ENCODE measurements at regions not wholly inside any gene's neighbourhood (a gene's known extent, or its start where the extent isn't known, plus 50 kb on each side); places are given as distances from the start of the nearest gene placed in this dataset.

DNA sequence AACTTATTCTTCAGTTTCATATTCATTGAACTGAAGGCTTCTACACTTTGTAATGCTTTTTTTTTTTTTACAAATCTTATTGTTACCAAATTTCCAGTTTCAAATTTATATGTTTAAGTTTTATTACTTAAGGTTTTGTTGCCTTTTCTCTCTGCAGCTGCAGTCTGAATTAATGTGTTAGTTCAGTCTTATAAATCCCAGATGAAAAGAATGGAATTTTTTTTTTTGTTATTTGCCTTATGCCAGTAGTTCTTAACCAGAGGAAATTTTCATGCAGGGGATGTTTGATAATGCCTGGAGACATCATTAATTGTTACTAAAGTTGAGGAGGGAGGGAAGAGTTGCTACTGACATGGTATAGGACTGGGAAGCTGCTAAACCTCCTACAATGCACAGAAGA is 367.9 kb upstream of the SPRY2 start:
- H3K27me3 ChIP-seq (replicated peaks in 1 of 4; ENCODE audit: control extremely low read depth in 1 of 4, control insufficient read depth in 3 of 4, insufficient read depth in 4 of 4, low read length in 3 of 4), result no peaks in the 10 kb centered on the region
- H3K4me1 ChIP-seq (ENCODE audit: control insufficient read depth in 2 of 2, insufficient read depth in 2 of 2, low read length in 2 of 2), result no peaks in the 10 kb centered on the region
- H3K36me3 ChIP-seq (replicated peaks in 1 of 2; ENCODE audit: control extremely low read depth in 1 of 2, control insufficient read depth in 1 of 2, extremely low read depth in 1 of 2, insufficient read depth in 2 of 2, low read length in 1 of 2), result no peaks in the 10 kb centered on the region
- Mint-ChIP-seq H3K9me3 (ENCODE audit: insufficient read depth) (peaks cover 3% of the 10 kb centered on the region), H3K27ac (no peak overlapping the region), H3K4me1 (no peaks in the 10 kb centered on the region), H3K4me3 (no peak overlapping the region), H3K27me3 (no peaks in the 10 kb centered on the region)
- TF ChIP-seq, protein P1, sequence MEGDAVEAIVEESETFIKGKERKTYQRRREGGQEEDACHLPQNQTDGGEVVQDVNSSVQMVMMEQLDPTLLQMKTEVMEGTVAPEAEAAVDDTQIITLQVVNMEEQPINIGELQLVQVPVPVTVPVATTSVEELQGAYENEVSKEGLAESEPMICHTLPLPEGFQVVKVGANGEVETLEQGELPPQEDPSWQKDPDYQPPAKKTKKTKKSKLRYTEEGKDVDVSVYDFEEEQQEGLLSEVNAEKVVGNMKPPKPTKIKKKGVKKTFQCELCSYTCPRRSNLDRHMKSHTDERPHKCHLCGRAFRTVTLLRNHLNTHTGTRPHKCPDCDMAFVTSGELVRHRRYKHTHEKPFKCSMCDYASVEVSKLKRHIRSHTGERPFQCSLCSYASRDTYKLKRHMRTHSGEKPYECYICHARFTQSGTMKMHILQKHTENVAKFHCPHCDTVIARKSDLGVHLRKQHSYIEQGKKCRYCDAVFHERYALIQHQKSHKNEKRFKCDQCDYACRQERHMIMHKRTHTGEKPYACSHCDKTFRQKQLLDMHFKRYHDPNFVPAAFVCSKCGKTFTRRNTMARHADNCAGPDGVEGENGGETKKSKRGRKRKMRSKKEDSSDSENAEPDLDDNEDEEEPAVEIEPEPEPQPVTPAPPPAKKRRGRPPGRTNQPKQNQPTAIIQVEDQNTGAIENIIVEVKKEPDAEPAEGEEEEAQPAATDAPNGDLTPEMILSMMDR (IDR thresholded peaks at IDR 0.05), result no peak
- TF ChIP-seq EZH2 (IDR thresholded peaks at IDR 0.05; ENCODE audit: borderline replicate concordance, insufficient read depth, low read depth, low read length, poor library complexity, severe bottlenecking), result no peak
- H3K4me3 ChIP-seq (ENCODE audit: control extremely low read depth in 1 of 5, extremely low read depth in 1 of 5, insufficient read depth in 1 of 5, low read depth in 2 of 5, low read length in 4 of 5), result no peak overlapping the region
- H4K20me1 ChIP-seq (ENCODE audit: control insufficient read depth, insufficient read depth, low read length, poor library complexity, severe bottlenecking), result no peaks in the 10 kb centered on the region
- H3K27ac ChIP-seq (ENCODE audit: low read length in 2 of 2), result no peak overlapping the region
- H3K4me2 ChIP-seq (replicated peaks; ENCODE audit: low read depth, low read length, poor library complexity, severe bottlenecking), result no peak overlapping the region
- no peaks in the 10 kb centered on the region for H3K79me2 ChIP-seq (ENCODE audit: control insufficient read depth, insufficient read depth, low read length)
- CTCF ChIA-PET, result no interaction called here
- DNase-seq (no peak), ATAC-seq (ENCODE audit: low read depth) (no peak)
- intact Hi-C loops (cut with micrococcal nuclease), result no loop called here
- H3K9me3 ChIP-seq (ENCODE audit: control extremely low read depth in 1 of 3, control insufficient read depth in 2 of 3, insufficient read depth in 1 of 3, low read length in 2 of 3), result peaks cover 0 to 42% (median 0%) of the 10 kb centered on the region in 3 donors
- no peak overlapping the region for H3K9ac ChIP-seq (ENCODE audit: low read length)
- no peak overlapping the region for H2AFZ ChIP-seq (ENCODE audit: insufficient read depth, low read depth, low read length, poor library complexity, severe bottlenecking)
- POLR2A ChIA-PET, result no interaction called here

DNA sequence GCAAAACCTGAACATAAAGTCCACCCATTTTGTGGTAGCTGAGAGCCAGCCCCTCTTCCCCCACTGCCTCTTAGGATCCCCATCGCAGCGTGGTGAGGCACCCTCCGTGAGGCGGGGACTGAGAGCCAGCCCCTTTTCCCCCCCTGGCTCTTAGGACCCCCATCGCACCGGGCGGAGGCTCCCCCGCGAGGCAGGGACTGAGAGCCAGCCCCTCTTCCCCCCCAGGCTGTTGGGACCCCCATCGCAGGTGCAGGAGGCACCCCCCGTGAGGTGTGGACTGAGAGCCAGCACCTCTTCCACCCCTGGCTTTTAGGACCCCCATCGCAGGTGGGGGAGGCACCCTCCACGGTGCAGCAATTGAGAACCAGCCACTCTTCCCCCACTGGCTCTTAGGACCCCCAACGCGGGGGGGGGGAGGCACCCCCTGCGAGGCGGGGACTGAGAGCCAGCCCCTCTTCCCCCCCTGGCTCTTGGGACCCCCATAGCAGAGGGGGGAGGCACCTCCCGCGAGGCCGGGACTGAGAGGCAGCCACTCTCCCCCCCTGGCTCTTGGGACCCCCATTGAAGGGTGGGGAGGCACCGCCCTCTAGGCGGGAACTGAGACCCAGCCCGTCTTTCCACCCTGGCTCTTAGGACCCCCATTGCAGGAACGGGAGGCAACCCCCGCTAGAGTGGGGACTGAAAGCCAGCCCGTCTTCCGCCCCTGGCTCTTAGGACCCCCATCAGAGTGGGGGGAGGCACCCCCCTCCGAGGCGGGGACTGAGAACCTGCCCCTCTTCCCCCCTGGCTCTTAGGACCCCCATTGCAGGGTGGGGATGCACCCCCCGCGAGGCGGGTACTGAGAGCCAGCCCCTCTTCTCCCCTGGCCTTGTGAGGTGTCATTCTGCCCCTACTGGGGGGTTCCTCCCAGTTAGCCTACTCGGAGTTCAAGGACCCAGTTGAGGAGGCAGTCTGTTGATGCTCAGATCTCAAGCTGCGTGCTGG is 366.4 kb upstream of the SPRY2 start:
- H3K9me3 ChIP-seq (ENCODE audit: control extremely low read depth in 1 of 3, control insufficient read depth in 2 of 3, insufficient read depth in 1 of 3, low read length in 2 of 3), result peaks cover 0 to 38% (median 1%) of the 10 kb centered on the region in 3 donors
- WGBS (ENCODE audit: insufficient coverage), result 93% methylated on average over 13 of the region's 34 CpGs
- peaks cover under 1% of the 10 kb centered on the region for H3K9me3 Mint-ChIP-seq (ENCODE audit: insufficient read depth)

More for the DNA sequence above, 366.4 kb upstream of the SPRY2 start:
- DNase-seq (no peak), ATAC-seq (ENCODE audit: low read depth) (no peak)
- intact Hi-C loops (cut with micrococcal nuclease), result no loop called here
- H2AFZ ChIP-seq (ENCODE audit: insufficient read depth, low read depth, low read length, poor library complexity, severe bottlenecking), result no peak overlapping the region
- no peaks in the 10 kb centered on the region for H3K79me2 ChIP-seq (ENCODE audit: control insufficient read depth, insufficient read depth, low read length)
- ChIA-PET CTCF (no interaction called here), POLR2A (no interaction called here)
- H4K20me1 ChIP-seq (ENCODE audit: control insufficient read depth, insufficient read depth, low read length, poor library complexity, severe bottlenecking), result no peaks in the 10 kb centered on the region
- no peak overlapping the region for H3K27ac ChIP-seq (ENCODE audit: low read length in 2 of 2)
- no peak overlapping the region for H3K4me3 ChIP-seq (ENCODE audit: control extremely low read depth in 1 of 5, extremely low read depth in 1 of 5, insufficient read depth in 1 of 5, low read depth in 2 of 5, low read length in 4 of 5)
- no peak overlapping the region for H3K4me3 Mint-ChIP-seq
- H3K36me3 ChIP-seq (replicated peaks in 1 of 2; ENCODE audit: control extremely low read depth in 1 of 2, control insufficient read depth in 1 of 2, extremely low read depth in 1 of 2, insufficient read depth in 2 of 2, low read length in 1 of 2), result no peaks in the 10 kb centered on the region
- no peaks in the 10 kb centered on the region for H3K27me3 ChIP-seq (replicated peaks in 1 of 4; ENCODE audit: control extremely low read depth in 1 of 4, control insufficient read depth in 3 of 4, insufficient read depth in 4 of 4, low read length in 3 of 4)
- no peak overlapping the region for H3K4me2 ChIP-seq (replicated peaks; ENCODE audit: low read depth, low read length, poor library complexity, severe bottlenecking)
- no peak overlapping the region for H3K27ac Mint-ChIP-seq
- TF ChIP-seq, protein P1 (IDR thresholded peaks at IDR 0.05), result no peak
- TF ChIP-seq EZH2 (IDR thresholded peaks at IDR 0.05; ENCODE audit: borderline replicate concordance, insufficient read depth, low read depth, low read length, poor library complexity, severe bottlenecking), result no peak
- H3K4me1 ChIP-seq (ENCODE audit: control insufficient read depth in 2 of 2, insufficient read depth in 2 of 2, low read length in 2 of 2), result no peaks in the 10 kb centered on the region
- H3K4me1 Mint-ChIP-seq, result no peaks in the 10 kb centered on the region
- no peak overlapping the region for H3K9ac ChIP-seq (ENCODE audit: low read length)
- H3K27me3 Mint-ChIP-seq, result no peaks in the 10 kb centered on the region
